ENCODE measurements at regions not wholly inside any gene's neighbourhood (a gene's known extent, or its start where the extent isn't known, plus 50 kb on each side); places are given as distances from the start of the nearest gene placed in this dataset.

DNA sequence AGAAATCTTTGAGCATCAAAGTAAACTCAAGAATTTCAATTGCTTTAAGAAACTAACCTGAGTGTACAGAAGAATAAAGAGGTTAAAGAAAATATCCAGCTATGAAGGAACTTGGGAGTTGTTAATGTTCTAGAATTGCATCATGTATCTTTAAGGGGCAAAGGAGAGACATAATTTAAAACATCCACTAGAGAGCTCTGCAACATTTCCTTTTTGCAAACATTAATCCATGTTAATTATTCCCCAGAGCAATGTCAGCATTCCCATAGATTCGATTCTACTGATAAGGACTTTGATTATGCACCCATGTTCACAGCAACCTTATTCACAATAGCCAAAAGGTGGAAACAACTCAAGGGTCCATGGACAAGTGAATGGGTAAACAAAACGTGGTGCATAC is 80.2 kb upstream of the SORBS2 start:
- H3K27me3 Mint-ChIP-seq (ENCODE audit: low read depth): peaks cover 3% of the 10 kb centered on the region
- CTCF ChIA-PET: no interaction called here
- H3K4me3 Mint-ChIP-seq: no peak overlapping the region
- TF ChIP-seq FOXJ3 (CRISPR knock-in tag; IDR thresholded peaks at IDR 0.05; ENCODE audit: borderline replicate concordance) (no peak), ZBTB21 (CRISPR knock-in tag; IDR thresholded peaks at IDR 0.05; ENCODE audit: borderline replicate concordance) (no peak), ZNF396 (CRISPR knock-in tag; IDR thresholded peaks at IDR 0.05; ENCODE audit: borderline replicate concordance) (no peak)
- TF ChIP-seq, protein P1, sequence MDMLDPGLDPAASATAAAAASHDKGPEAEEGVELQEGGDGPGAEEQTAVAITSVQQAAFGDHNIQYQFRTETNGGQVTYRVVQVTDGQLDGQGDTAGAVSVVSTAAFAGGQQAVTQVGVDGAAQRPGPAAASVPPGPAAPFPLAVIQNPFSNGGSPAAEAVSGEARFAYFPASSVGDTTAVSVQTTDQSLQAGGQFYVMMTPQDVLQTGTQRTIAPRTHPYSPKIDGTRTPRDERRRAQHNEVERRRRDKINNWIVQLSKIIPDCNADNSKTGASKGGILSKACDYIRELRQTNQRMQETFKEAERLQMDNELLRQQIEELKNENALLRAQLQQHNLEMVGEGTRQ (CRISPR knock-in tag; IDR thresholded peaks at IDR 0.05): no peak
- TF ChIP-seq, protein P2, sequence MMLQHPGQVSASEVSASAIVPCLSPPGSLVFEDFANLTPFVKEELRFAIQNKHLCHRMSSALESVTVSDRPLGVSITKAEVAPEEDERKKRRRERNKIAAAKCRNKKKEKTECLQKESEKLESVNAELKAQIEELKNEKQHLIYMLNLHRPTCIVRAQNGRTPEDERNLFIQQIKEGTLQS (CRISPR knock-in tag; conservative IDR thresholded peaks at IDR 0.05): no peak
- TF ChIP-seq, protein P3, sequence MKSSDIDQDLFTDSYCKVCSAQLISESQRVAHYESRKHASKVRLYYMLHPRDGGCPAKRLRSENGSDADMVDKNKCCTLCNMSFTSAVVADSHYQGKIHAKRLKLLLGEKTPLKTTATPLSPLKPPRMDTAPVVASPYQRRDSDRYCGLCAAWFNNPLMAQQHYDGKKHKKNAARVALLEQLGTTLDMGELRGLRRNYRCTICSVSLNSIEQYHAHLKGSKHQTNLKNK (CRISPR knock-in tag; IDR thresholded peaks at IDR 0.05): no peak
- H3K4me1 Mint-ChIP-seq: peaks cover 17% of the 10 kb centered on the region
- ATAC-seq (no peak), DNase-seq (ENCODE audit: low spot score) (no peak)
- H3K36me3 Mint-ChIP-seq: peaks cover 37% of the 10 kb centered on the region
- no peak overlapping the region for H3K27ac Mint-ChIP-seq
- peaks cover 40% of the 10 kb centered on the region for H3K9me3 Mint-ChIP-seq
- POLR2A ChIA-PET: no interaction called here

DNA sequence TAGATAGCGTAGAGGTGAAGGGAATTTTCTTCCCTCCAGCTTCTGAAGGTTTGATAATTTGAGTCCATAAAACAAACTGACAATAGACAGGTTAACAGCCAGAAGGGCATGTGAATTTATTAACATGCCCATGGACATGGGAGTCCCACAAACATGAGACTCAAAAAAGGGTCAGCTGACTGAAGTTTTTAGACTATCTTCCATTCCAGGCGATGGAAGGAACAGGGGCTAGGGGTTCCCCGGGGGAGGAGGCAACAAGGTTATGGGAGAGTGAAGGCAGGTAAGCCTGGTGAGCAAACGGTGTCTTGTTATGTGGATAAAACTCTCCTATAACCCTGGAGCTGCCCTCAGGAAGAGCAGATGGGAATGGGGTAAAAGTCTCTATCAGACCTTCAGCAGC is 81.5 kb upstream of the SORBS2 start:
- Mint-ChIP-seq H3K4me3 (no peak overlapping the region), H3K36me3 (peaks cover 31% of the 10 kb centered on the region), H3K4me1 (peaks cover 18% of the 10 kb centered on the region), H3K9me3 (peaks cover 34% of the 10 kb centered on the region), H3K27me3 (ENCODE audit: low read depth) (peaks cover 2% of the 10 kb centered on the region), H3K27ac (no peak overlapping the region)
- ChIA-PET POLR2A (no interaction called here), CTCF (no interaction called here)
- no peak for DNase-seq (ENCODE audit: low spot score)
- no peak for TF ChIP-seq PRRX2 (CRISPR knock-in tag; IDR thresholded peaks at IDR 0.05)
- TF ChIP-seq CREB1 (CRISPR knock-in tag; IDR thresholded peaks at IDR 0.05): no peak
- peak; percentile 99 for TF ChIP-seq ZNF317 (CRISPR knock-in tag; IDR thresholded peaks at IDR 0.05; ENCODE audit: borderline replicate concordance, low read depth)
- peak; percentile 24; the same call in 1 of the 2 replicates for ATAC-seq

DNA sequence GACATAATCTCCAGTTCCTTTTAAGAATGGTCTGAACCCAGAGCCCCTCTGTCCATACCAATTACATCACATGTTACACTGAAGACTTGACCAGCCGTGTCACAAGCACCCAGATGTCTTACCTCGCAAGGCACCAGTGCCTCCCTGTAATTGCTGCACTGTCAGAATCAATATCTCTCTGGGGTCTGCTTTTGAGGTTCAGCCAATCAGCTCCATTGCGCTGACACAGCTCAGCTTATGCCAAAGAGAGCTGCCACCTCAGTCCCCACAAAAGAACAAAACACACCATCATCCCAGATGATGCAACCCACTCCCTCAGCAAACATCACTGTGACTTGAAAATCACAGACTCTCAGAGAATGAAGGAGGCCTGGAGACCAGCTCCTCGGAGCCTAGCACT is 82.5 kb upstream of the SORBS2 start:
- peaks cover 21% of the 10 kb centered on the region for H3K36me3 Mint-ChIP-seq
- peaks cover 18% of the 10 kb centered on the region for H3K4me1 Mint-ChIP-seq
- TF ChIP-seq NFATC4 (CRISPR knock-in tag; IDR thresholded peaks at IDR 0.05) (no peak), ZNF138 (CRISPR knock-in tag; conservative IDR thresholded peaks at IDR 0.05) (no peak), JUN (CRISPR knock-in tag; IDR thresholded peaks at IDR 0.05) (no peak), GRHL2 (CRISPR knock-in tag; IDR thresholded peaks at IDR 0.05; ENCODE audit: insufficient replicate concordance, severe bottlenecking) (no peak), ELF4 (CRISPR knock-in tag; IDR thresholded peaks at IDR 0.05; ENCODE audit: low read depth) (no peak), ZNF671 (CRISPR knock-in tag; IDR thresholded peaks at IDR 0.05) (no peak), FOXP1 (CRISPR knock-in tag; IDR thresholded peaks at IDR 0.05; ENCODE audit: borderline replicate concordance) (no peak), NR1H2 (CRISPR knock-in tag; IDR thresholded peaks at IDR 0.05) (no peak), SOX15 (CRISPR knock-in tag; IDR thresholded peaks at IDR 0.05) (no peak), PRRX2 (CRISPR knock-in tag; IDR thresholded peaks at IDR 0.05) (no peak), ZNF263 (CRISPR knock-in tag; IDR thresholded peaks at IDR 0.05; ENCODE audit: low read depth) (no peak)
- TF ChIP-seq, protein P4, sequence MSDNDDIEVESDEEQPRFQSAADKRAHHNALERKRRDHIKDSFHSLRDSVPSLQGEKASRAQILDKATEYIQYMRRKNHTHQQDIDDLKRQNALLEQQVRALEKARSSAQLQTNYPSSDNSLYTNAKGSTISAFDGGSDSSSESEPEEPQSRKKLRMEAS (CRISPR knock-in tag; IDR thresholded peaks at IDR 0.05): no peak
- TF ChIP-seq, protein P5, sequence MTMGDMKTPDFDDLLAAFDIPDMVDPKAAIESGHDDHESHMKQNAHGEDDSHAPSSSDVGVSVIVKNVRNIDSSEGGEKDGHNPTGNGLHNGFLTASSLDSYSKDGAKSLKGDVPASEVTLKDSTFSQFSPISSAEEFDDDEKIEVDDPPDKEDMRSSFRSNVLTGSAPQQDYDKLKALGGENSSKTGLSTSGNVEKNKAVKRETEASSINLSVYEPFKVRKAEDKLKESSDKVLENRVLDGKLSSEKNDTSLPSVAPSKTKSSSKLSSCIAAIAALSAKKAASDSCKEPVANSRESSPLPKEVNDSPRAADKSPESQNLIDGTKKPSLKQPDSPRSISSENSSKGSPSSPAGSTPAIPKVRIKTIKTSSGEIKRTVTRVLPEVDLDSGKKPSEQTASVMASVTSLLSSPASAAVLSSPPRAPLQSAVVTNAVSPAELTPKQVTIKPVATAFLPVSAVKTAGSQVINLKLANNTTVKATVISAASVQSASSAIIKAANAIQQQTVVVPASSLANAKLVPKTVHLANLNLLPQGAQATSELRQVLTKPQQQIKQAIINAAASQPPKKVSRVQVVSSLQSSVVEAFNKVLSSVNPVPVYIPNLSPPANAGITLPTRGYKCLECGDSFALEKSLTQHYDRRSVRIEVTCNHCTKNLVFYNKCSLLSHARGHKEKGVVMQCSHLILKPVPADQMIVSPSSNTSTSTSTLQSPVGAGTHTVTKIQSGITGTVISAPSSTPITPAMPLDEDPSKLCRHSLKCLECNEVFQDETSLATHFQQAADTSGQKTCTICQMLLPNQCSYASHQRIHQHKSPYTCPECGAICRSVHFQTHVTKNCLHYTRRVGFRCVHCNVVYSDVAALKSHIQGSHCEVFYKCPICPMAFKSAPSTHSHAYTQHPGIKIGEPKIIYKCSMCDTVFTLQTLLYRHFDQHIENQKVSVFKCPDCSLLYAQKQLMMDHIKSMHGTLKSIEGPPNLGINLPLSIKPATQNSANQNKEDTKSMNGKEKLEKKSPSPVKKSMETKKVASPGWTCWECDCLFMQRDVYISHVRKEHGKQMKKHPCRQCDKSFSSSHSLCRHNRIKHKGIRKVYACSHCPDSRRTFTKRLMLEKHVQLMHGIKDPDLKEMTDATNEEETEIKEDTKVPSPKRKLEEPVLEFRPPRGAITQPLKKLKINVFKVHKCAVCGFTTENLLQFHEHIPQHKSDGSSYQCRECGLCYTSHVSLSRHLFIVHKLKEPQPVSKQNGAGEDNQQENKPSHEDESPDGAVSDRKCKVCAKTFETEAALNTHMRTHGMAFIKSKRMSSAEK (CRISPR knock-in tag; IDR thresholded peaks at IDR 0.05; ENCODE audit: borderline replicate concordance): no peak
- TF ChIP-seq, protein P6, sequence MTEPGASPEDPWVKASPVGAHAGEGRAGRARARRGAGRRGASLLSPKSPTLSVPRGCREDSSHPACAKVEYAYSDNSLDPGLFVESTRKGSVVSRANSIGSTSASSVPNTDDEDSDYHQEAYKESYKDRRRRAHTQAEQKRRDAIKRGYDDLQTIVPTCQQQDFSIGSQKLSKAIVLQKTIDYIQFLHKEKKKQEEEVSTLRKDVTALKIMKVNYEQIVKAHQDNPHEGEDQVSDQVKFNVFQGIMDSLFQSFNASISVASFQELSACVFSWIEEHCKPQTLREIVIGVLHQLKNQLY (CRISPR knock-in tag; IDR thresholded peaks at IDR 0.05): no peak
- TF ChIP-seq, protein P7, sequence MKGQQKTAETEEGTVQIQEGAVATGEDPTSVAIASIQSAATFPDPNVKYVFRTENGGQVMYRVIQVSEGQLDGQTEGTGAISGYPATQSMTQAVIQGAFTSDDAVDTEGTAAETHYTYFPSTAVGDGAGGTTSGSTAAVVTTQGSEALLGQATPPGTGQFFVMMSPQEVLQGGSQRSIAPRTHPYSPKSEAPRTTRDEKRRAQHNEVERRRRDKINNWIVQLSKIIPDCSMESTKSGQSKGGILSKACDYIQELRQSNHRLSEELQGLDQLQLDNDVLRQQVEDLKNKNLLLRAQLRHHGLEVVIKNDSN (CRISPR knock-in tag; IDR thresholded peaks at IDR 0.05): no peak
- TF ChIP-seq, protein P8, sequence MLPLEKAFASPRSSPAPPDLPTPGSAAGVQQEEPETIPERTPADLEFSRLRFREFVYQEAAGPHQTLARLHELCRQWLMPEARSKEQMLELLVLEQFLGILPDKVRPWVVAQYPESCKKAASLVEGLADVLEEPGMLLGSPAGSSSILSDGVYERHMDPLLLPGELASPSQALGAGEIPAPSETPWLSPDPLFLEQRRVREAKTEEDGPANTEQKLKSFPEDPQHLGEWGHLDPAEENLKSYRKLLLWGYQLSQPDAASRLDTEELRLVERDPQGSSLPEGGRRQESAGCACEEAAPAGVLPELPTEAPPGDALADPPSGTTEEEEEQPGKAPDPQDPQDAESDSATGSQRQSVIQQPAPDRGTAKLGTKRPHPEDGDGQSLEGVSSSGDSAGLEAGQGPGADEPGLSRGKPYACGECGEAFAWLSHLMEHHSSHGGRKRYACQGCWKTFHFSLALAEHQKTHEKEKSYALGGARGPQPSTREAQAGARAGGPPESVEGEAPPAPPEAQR (CRISPR knock-in tag; IDR thresholded peaks at IDR 0.05): no peak

More for the DNA sequence above, 82.5 kb upstream of the SORBS2 start:
- DNase-seq (ENCODE audit: low spot score): no peak
- Mint-ChIP-seq H3K27ac (no peak overlapping the region), H3K4me3 (no peak overlapping the region), H3K9me3 (peaks cover 24% of the 10 kb centered on the region), H3K27me3 (ENCODE audit: low read depth) (no peaks in the 10 kb centered on the region)
- CTCF ChIA-PET: interaction anchor here (0.8 kb wide), 1 partner anchor 143 kb away, joined by 3 read pairs; no protein-coding TSS in a partner anchor
- POLR2A ChIA-PET: no interaction called here
- ATAC-seq: no peak
